ENCODE measurements at regions not wholly inside any gene's neighbourhood (a gene's known extent, or its start where the extent isn't known, plus 50 kb on each side); places are given as distances from the start of the nearest gene placed in this dataset.
A peak's percentile ranks its signal among the peaks of the same experiment; 100 is the strongest.

DNA sequence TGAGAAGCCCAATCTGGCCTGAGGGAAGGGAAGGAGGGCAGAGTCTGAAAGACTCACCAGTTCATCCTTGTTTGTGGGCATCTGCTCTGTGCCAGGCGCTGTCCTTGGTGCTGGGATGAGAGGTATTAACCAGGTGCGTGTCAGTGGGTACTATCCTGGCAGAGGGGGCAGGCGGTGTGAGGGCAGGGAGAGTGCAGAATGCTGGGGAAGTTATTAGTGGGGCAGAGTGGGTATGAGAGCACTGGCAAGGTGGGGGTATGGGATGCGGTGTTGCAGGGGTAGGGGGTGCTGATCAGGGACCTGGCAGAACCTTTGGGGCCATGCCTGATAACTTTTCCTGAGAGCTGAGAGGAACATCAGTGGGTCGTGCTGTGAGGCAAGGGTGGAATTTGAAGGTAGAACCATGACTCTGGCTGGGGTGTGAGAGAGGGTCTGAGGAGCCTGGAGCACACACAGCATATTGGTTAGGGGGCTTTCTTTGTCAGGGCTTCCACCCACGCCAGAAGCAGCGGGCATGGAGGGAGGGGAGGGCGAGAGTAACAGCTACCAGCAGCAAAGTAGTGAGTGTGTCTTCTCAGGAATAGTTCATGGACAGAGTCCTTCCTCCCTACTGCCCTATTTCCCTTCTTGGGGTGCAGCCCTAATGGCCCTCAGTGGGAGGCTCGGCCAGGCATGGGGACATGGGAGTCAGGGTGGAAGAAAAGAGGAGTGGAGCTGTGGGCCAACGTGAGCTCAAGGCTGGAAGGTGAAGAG is 290.7 kb downstream of the CYP26B1 start:
- H3K4me1 Mint-ChIP-seq: peaks cover 9% of the 10 kb centered on the region
- H3K9me3 Mint-ChIP-seq: peaks cover 10% of the 10 kb centered on the region
- DNase-seq: peak; percentile 43
- TF ChIP-seq, protein P1, sequence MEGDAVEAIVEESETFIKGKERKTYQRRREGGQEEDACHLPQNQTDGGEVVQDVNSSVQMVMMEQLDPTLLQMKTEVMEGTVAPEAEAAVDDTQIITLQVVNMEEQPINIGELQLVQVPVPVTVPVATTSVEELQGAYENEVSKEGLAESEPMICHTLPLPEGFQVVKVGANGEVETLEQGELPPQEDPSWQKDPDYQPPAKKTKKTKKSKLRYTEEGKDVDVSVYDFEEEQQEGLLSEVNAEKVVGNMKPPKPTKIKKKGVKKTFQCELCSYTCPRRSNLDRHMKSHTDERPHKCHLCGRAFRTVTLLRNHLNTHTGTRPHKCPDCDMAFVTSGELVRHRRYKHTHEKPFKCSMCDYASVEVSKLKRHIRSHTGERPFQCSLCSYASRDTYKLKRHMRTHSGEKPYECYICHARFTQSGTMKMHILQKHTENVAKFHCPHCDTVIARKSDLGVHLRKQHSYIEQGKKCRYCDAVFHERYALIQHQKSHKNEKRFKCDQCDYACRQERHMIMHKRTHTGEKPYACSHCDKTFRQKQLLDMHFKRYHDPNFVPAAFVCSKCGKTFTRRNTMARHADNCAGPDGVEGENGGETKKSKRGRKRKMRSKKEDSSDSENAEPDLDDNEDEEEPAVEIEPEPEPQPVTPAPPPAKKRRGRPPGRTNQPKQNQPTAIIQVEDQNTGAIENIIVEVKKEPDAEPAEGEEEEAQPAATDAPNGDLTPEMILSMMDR (IDR thresholded peaks at IDR 0.05): no peak
- H3K4me3 Mint-ChIP-seq: no peak overlapping the region
- H3K27ac Mint-ChIP-seq: no peak overlapping the region
- H3K27me3 Mint-ChIP-seq (ENCODE audit: low read depth, poor library complexity): peaks cover 49% of the 10 kb centered on the region
- H3K36me3 Mint-ChIP-seq (ENCODE audit: low read depth): no peaks in the 10 kb centered on the region

DNA sequence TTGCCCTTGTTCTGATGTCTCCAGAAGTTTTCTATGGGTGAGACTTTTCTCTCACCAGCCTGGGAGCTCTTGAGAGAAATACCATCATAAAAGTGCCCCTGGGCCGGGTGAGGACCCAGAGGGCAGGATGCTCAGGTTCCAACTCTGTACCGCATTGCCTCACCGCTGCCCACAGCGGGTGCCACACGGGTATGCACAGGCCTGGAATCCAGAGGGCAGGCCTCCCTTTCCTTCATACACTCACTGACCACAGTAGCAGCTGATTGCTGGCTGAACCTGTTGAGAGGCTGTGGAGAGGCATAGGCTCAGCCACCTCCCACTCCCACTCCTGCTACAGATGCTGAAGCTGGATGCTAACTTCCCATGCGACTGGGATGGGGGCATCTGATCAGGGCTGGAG is 293.8 kb downstream of the CYP26B1 start:
- Mint-ChIP-seq H3K4me1 (peaks cover 3% of the 10 kb centered on the region), H3K27me3 (ENCODE audit: low read depth, poor library complexity) (peaks cover 30% of the 10 kb centered on the region), H3K27ac (no peak overlapping the region), H3K9me3 (peaks cover 10% of the 10 kb centered on the region), H3K36me3 (ENCODE audit: low read depth) (no peaks in the 10 kb centered on the region), H3K4me3 (no peak overlapping the region)
- no peak for DNase-seq
- TF ChIP-seq, protein P1 (IDR thresholded peaks at IDR 0.05): no peak

DNA sequence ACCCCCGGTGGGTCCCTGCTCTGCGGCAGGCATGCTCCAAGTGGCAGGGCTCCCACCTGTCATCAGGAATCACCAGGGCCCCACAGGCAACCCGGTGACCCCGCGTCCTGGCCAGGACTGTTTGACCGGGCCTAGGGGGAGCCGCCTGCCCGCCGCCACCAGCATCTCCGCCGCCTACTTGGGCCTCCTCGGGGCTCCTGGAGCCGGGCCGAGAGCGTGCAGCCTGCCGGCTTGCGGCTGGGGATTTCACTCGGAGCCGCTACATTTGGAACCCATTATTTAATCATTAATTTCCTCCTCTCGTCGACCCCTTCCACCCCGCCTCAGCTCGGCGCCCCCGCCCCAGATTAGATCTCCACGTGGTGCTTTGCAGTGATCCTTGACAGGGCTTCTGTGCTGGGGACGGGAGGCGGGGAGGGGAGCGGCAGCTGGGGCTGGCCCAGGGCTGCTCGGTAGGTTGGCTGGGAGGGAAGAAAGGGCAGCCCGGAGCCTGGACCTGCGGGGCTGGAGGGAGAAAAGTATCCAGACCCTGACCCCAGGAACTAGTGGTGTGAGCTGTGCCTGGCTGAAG is 295.4 kb downstream of the CYP26B1 start:
- Mint-ChIP-seq H3K4me1 (no peaks in the 10 kb centered on the region), H3K27ac (no peak overlapping the region), H3K27me3 (ENCODE audit: low read depth, poor library complexity) (peaks cover 15% of the 10 kb centered on the region), H3K9me3 (peaks cover 10% of the 10 kb centered on the region), H3K4me3 (no peak overlapping the region), H3K36me3 (ENCODE audit: low read depth) (no peaks in the 10 kb centered on the region)
- TF ChIP-seq, protein P1 (IDR thresholded peaks at IDR 0.05): no peak
- DNase-seq: no peak

DNA sequence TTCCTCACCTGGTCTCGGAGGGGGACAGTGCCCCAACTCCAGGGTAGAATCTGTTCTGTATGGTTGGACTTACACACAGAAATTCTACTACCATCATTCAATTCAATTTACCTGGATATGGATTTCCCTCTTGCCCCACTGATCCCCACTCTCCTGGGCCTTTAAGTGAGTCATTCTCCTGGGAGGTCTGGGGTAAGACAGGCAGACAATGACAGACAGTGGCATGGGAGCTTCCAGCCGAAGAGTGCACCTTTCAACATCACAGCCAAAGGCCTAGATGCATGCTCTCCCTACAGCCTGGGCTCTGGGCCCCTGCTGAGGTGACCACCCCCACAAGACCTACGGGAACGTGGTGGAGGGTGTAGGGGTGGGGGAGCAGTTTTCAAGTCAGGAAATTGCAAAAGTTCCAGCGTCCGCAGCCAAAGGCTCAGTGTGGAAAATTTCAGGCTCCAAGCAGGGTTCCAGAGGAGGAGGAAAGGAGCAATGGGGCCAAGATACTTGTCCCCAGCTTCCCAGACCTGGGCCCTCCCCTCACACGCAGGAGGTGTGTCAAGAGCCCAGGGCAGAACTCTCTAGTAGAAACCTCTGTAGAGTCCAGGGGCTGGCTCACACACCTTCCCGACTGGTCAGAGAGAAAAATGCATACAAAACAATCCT is 296.4 kb downstream of the CYP26B1 start:
- Mint-ChIP-seq H3K4me1 (no peaks in the 10 kb centered on the region), H3K27ac (no peak overlapping the region), H3K4me3 (no peak overlapping the region), H3K9me3 (peaks cover 10% of the 10 kb centered on the region), H3K27me3 (ENCODE audit: low read depth, poor library complexity) (peaks cover 11% of the 10 kb centered on the region), H3K36me3 (ENCODE audit: low read depth) (no peaks in the 10 kb centered on the region)
- no peak for DNase-seq
- TF ChIP-seq, protein P1 (IDR thresholded peaks at IDR 0.05): no peak

DNA sequence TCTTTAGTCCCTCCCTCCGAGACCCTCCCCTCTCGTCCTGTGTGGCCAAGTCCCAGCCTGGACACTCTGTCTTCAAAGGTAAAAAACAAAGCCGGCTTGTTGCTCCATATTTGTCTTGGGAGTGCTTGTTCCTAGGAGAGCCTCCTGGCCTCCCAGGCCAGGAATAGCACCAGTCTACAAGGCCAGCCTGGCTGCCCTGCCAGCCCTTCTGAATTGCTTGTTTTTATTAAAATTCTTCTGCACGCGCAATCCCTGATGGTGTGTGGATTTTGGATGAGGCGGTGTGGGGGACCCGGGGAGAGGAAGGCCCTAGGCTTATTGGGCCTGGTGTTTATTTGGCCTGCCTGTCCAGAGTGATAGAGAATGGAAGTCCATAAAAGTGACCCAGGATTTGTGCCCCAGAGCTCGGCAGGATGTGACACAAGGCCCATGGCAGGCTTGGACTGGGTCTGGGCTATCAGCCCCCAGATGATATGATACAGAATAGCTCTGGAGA is 297.3 kb downstream of the CYP26B1 start:
- Mint-ChIP-seq H3K4me1 (no peaks in the 10 kb centered on the region), H3K9me3 (peaks cover 3% of the 10 kb centered on the region), H3K27ac (no peak overlapping the region)

More for the DNA sequence above, 297.3 kb downstream of the CYP26B1 start:
- DNase-seq: no peak
- TF ChIP-seq, protein P1 (IDR thresholded peaks at IDR 0.05): no peak
- no peaks in the 10 kb centered on the region for H3K36me3 Mint-ChIP-seq (ENCODE audit: low read depth)
- peaks cover 11% of the 10 kb centered on the region for H3K27me3 Mint-ChIP-seq (ENCODE audit: low read depth, poor library complexity)
- no peak overlapping the region for H3K4me3 Mint-ChIP-seq

All from nephron progenitor cell (in vitro differentiated cells).